GM21423 (cell line): ENCODE measurements at regions not wholly inside any gene's neighbourhood (a gene's known extent, or its start where the extent isn't known, plus 50 kb on each side); places are given as distances from the start of the nearest gene placed in this dataset.
"Not testable (repeated sequence)": the region's sequence is repeated elsewhere in the genome, so short reads cannot be mapped to it uniquely, and the experiment has no call there.

Experiments
- ATAC-seq: cut with Tn5 transposase; IDR thresholded peaks from one replicate; pipeline ENCODE4 v1.9.1; 2021; ENCODE audit warnings: mild to moderate bottlenecking, moderate library complexity; ENCODE audit not compliant: unreplicated experiment

GRCh38 chr1:25007390-25008191 is 77.5 kb upstream of the RUNX3 start:
- not testable (repeated sequence) for ATAC-seq

- no peak for ATAC-seq
Measured at GRCh38 chr1:25006770-25007169, 76.7 kb upstream of the RUNX3 start.

DNA sequence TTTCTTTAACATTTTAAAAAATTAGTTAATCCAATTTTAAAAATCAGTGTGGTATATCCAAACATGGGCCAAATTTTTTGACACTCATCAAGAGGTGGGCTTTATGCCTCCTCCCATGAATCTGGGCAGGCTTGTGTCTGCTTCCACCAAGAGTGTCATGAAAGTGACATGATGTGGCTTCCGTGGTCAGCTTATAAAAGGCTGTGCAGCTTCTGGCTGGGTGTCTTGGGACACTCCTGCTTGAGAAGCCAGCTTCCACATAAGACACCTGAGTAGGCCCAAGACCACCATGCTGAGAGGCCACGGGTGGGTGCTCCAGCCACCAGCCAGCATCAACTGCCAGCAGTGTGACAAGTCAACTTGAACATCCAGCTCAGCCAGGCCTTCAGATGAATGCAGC is 74.3 kb upstream of the RUNX3 start:
- no peak for ATAC-seq

GRCh38 chr1:25003457-25004190 is 73.5 kb upstream of the RUNX3 start:
- ATAC-seq: no peak

GRCh38 chr1:25003000-25003399 is 72.9 kb upstream of the RUNX3 start:
- ATAC-seq: no peak

DNA sequence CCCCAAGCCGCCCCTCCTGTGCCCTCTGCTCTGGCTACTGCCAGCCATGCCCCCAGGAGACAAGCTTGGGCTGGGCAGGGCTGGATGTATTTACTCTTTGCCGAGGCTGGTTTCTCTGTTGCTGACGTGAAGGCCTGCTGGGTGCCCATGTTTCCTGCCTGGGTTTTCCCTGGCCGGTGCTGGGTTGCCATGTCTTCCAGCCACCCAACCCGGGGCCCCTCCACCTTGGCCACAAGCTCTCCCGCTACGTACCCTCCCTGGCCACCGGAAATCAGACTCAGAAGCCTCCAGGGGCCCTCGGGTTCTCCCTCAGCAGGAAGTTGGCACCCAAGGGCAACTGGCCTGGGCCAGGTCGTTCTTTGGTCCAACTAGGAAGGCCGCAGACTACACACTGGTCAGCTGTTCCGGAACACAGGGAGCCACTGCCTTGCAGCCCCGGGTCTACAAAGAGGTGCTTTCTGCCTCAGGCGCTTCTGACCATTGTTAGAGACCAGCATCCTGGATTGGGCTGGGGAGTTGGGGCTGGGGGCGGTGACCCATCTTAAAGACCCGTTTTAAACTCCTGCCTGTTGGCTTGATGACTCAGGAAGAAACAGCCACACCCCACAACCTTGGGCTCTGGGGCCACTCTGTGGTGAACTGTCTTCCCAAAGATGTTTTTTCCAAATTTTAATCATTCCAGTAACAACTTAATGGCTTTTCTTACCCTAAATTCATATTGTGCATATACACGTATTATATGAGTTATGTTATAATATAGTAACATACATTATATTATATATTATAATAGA is 71.2 kb upstream of the RUNX3 start:
- no peak for ATAC-seq

GRCh38 chr1:24999906-25000305 is 69.8 kb upstream of the RUNX3 start:
- no peak for ATAC-seq

DNA sequence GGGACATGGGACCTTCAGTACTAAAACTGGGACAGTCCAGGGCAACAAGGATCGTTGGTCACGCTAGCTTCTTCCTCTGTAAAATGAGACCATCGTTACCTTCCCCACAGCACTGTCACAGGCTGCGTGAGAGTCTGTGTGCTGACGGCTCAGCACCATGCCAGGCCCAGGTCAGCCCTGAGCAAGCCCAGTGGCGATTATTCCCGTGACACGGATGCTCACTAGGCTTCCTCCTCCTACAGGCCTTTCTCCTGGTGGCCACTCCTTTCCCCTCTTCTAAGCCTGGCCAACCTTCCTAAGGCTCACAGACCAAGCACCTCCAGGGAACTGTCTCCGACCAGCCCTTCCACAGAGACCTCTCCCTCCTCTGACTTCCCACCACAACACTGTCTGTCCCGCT is 69.3 kb upstream of the RUNX3 start:
- no peak for ATAC-seq

DNA sequence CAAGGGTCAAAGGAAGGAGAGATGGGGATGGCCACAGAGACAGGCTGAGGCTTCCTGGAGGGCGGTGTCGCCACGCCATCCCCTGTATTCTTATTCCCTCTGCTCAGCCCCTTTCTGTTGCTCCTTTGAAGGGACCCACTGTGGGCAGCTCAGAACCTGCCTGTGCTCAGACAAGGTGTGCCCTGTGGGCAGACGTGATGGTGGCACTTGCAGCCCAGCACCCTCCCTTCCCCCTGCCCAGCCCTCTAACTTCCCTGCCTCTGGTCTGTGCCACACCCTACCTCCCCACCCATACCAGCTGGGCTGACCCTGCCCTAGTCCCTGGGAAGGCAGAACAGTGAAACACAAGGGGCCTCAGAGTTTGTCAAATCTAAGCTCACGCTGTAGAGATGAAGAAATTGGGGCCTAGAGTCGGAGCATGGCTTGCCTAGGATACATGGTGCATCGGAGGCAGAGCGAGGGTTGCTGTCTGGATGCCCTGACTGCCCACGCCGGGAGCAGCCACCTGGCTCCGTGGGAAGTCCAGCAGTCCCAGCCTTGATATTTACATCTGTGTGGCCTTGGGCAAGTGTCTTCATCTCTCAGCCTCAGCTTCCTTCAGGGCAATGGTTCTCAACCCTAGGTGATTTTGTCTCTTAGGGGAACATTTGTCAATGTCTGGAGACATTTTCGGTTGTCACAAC is 68.6 kb upstream of the RUNX3 start:
- no peak for ATAC-seq

DNA sequence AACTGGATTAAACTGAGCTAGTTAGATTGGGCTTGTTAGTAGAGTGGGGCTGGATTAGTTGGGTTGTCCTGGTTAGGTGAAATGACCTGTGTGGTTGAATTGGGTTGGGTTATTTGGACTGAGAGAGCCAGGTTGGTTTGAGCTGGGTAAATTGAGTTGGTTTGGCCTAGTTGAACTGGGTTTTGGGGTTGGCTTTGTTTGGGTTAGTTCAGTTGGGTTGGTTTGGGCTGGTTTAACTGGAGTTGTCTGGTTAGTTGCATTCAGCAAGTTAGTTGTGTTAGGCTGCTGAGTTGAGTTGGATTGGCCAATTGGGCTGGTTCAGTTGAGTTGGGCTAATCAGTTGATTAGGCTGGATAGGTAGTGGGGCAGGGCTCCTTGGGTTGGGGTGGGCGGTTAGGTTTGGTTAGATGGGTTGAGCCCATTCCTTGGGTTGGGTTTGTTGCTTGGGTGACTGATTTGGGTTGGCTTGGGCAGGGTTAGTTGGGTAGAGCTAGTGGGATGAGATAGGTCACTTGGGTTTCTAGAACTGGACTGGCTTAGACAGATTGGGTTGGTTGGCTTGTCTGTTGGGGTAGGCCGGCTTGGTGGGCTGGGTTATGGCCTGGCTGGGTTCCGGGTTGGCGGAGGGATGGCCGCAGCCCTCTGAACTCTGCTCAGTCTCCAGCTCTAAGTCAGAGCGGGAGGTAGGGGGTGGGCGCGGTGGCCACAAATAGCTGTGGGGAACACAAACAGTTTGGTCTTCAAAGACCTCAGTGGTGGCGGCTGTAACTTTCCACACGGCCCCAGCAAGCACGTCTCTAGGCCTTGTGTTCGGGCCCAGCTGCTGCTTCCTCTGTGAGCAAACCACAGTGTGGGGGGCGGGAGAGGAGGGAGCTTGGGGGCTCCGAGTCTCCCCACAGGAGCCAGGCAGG is 67.2 kb upstream of the RUNX3 start:
- ATAC-seq: no peak

GRCh38 chr1:24996456-24996855 is 66.4 kb upstream of the RUNX3 start:
- ATAC-seq: no peak

- no peak for ATAC-seq
Measured at GRCh38 chr1:24995661-24996060, 65.6 kb upstream of the RUNX3 start.

DNA sequence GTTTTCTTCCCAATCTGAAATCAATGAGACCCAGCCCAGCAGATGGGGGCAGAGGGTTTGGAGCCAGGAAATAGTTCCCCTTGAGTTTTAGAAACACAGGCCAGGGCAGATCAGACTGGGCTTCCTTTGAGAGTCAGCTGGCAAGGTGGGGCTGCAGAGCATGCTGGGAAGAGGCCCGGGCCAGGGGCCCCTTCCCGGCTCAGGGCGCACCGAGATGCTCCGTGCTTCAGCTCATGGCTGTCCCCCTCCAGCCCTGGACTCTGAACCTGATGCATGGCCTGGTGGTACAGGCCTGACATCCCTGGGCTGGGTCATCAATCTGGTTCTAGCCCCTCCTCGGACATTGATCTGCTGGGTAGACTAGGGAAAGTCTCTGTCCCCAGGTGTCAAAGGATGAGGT is 65.1 kb upstream of the RUNX3 start:
- no peak for ATAC-seq

DNA sequence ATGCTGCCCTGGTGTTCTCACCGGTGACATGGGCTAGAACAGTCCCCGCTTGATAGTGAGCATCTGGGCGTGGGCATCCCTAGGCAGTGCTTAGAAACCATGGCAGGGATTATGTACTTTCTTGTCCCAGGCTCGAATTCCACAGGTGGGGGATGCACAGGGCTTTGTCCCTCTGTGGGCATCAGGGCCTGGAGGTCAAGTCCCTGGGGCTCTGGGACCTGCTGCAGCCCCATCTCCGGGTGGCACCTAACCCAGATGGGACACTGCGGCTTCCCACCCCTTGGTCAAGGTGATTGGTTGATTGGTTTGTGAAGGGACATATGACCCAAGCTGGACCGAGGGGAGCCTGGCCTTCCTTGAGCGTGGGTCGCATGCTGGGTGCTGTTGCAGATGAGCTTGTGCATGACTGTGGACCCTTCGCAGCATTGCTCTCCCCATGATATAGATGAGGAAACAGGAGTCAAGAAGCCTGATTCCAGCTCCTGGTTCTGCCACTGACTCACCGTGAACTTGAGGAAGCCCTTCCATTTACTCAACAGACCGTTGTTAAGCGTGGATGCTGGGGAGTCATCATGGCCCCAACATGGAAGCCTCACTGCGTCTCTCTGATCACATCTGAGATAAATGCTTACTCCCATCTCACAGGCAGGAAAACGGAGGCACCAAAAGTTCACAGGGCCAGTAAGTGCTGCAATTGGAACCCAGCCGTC is 64.0 kb upstream of the RUNX3 start:
- no peak for ATAC-seq

- ATAC-seq: no peak
Measured at GRCh38 chr1:24992761-24993211, 62.7 kb upstream of the RUNX3 start.

GRCh38 chr1:24992124-24992760 is 62.2 kb upstream of the RUNX3 start:
- ATAC-seq: no peak

DNA sequence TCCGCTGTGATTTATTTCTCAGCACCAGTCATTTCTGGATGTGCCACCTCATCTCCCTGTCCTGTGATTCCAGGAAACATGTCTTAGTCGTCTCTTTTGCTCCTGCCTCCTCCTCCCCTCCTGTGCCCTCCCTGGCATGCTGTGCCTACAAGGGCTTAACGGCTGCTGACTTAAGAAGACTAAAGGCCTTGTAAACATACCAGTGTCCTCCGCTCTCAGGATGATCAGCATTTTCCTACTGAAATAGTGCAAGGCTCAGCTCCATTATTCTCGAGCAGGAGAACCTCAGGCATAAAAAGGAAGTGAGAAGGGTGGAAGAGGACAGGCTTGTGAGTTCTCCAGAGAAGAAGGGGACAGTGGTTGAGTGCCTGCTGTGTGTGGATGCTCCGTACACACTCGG is 61.6 kb upstream of the RUNX3 start:
- ATAC-seq: no peak

DNA sequence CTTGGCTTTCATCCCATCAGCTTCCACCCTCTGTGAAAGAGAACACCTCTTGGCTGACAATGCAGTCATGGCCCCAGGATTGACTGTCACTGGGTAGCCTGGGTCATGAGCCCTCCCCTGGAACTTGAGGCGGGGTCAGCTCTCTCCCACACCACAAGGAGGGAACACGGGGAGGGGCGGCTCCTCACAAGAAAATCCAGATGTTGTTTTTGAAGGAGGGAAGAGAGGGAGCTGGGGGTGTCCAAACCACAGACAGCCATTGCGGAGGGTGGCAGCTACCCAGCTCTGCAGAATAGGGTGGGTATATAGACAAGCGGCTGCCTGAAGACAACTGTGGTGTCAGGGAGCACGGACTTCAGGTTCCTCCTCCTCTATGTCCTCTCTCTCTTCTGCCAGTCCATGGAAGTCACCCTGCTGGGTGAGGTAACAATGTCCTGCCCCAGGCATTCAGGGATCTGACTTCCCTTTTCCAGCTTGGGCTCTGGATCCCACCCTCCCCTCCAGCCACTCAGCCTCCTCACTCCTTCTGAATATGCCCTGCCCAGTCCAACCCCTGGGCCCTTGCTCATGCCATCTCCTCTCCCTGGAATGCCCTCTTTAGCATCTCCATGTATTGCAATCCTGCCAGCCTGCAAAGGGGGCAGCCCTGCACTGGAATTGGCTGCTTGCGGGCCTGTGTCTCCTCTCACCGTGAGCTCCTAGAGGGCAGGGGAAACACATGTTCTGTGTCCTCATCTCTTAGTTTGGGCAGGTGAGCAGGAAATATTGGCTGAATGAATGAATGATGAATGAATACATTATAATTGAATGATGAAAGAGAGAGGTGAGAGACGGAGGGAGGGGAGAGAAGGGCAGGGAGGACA is 60.9 kb upstream of the RUNX3 start:
- no peak for ATAC-seq
